Endometrium (tissue), 2 donors: ENCODE measurements at regions not wholly inside any gene's neighbourhood (a gene's known extent, or its start where the extent isn't known, plus 50 kb on each side); places are given as distances from the start of the nearest gene placed in this dataset.
"Not testable (repeated sequence)": the region's sequence is repeated elsewhere in the genome, so short reads cannot be mapped to it uniquely, and the experiment has no call there.

Source experiments
- FAIRE-seq: peaks from 2 replicates; lab custom pipeline; 2012; peaks lifted over from hg19 to GRCh38; lab: Jason Lieb, UNC
- donor health status: control.
- donor health status: control.

- FAIRE-seq, result not testable (repeated sequence)
Measured at GRCh38 chr1:148432318-148432717, 50.8 kb downstream of the PPIAL4G start.

GRCh38 chr1:148429856-148430255 lies 53.2 kb downstream of the PPIAL4G start:
- FAIRE-seq, result not testable (repeated sequence)

GRCh38 chr1:148426940-148427611 lies 56.0 kb downstream of the PPIAL4G start:
- FAIRE-seq, result not testable (repeated sequence)

GRCh38 chr1:148426385-148426784 lies 56.7 kb downstream of the PPIAL4G start:
- not testable (repeated sequence) for FAIRE-seq

DNA sequence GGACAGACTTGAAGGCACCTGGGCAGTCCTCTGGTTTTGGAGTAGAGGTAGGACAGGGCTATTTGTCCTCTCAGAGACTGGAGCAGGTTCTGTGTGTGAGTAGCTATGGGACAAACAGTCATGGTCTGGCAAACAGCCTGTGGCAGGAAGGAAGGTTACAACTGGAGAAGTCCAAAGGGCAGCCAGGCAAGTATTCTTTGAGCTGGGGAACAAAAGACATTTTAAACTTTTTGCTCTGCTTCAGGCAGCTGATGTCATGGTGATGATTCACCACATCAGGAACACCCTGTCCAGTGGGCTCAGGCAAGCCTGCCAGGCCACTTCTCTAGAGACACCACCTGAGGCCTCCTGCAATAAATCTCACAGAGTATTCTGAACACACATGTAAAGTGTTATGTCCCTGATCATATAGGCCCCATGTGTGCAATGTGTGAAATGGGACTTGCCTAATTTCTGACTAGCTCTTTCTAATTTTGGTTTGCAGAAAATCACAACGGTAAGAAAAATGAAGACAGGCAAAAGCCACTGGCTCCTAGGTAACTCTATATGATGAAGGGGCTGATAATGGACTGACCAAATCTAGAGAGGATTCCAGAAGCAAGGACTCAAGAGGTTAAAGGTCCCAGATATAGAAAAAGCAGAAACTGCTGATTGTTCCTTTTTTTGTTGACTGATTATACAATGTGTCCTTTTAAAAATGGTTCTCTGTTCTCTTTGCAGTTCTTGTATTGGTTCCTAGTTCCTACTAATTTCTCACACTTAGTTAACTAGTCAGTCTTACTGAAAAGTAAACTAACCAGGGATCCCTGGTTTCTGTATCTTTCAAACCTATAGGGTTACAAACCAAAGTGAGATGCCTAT lies 58.7 kb downstream of the PPIAL4G start:
- not testable (repeated sequence) for FAIRE-seq

GRCh38 chr1:148422921-148423320 lies 60.2 kb downstream of the PPIAL4G start:
- not testable (repeated sequence) for FAIRE-seq

DNA sequence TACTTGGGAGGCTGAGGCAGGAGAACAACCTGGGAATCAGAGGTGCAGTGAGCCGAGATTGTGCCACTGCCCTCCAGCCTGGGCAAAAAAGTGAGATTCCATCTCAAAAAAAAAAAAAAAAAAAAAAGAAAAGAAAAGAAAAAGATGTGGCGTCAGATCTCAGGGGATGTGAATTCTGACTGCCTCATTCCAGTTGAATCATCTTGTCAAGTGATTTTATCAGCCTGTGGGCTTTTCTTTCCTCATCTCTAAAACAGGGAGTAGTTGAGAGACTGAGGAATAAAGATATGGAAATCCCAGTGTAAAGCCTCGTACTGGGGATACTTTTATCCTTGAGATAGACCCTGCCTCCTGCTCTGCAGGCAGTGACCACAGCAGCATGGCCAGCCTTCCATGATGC lies 65.9 kb downstream of the PPIAL4G start:
- not testable (repeated sequence) for FAIRE-seq

GRCh38 chr1:148413385-148413784 lies 69.7 kb downstream of the PPIAL4G start:
- not testable (repeated sequence) for FAIRE-seq

- not testable (repeated sequence) for FAIRE-seq
Measured at GRCh38 chr1:148404786-148405568, 78.1 kb downstream of the PPIAL4G start.

- FAIRE-seq, result not testable (repeated sequence)
Measured at GRCh38 chr1:148403925-148404324, 79.2 kb downstream of the PPIAL4G start.

DNA sequence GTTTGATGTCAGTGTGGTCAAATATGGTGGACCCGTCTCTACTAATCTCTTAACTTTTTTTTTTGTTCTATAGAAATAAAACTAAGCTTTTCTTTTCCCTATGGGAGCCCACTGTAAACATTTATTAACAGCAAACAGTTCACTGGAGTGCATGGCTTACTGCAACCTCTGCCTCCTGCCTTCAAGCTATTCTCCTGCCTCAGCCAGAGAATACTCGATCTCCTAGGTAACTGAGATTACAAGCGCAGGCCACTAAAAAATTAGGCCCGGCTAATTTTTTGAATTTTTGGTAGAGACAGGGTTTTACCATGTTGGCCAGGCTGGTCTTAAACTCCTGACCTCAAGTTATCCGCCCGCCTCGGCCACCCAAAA lies 80.0 kb downstream of the PPIAL4G start:
- FAIRE-seq, result not testable (repeated sequence)

DNA sequence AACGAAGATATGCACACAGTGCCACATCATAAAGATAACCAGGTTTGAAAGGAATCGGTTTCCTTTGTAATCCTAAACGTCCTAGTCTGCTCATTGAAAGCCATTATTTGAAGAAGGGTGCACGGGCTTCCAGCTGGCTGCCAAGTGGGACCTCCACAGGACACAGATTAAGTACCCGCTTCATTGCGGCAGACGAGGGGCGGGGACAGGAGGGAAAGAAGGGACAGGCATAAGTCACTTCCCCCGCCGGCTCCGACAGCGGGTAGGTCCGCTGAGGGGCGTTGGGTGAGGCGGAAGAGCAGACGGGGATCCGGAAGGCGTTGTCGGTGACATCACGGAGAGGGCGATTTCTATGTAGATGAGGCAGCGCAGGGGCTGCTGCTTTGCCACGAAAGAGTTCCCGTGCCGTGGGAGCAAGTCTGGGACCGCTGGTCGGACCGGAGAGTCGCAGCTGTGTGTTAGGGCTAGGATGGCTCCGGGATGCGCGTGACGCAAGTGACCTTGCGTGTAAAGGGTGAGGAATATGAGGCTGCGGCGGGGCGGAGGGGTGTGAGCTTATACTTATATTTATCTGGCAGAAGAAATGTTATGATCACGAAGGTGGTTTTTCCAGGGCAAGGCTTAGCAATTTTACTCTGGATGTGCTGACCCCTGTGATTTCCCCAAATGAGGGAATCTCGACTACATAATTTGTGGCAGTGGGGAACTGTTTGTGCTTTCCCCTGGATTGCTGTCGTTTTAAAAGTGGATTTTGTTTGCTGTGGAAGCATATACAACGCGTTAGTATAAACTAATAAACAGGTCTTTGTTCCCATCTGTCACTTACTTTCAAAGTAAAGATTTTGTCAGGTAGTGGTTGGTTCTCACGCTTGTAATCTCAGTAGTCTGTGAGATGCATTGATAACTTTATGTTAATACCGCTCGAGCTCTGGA lies 80.7 kb downstream of the PPIAL4G start:
- peak; percentile 80 for FAIRE-seq

- not testable (repeated sequence) for FAIRE-seq
Measured at GRCh38 chr1:148397516-148397915, 85.6 kb downstream of the PPIAL4G start.

GRCh38 chr1:148392505-148392904 lies 90.6 kb downstream of the PPIAL4G start:
- not testable (repeated sequence) for FAIRE-seq

GRCh38 chr1:148391323-148391722 lies 91.8 kb downstream of the PPIAL4G start:
- not testable (repeated sequence) for FAIRE-seq

GRCh38 chr1:148389027-148389339 lies 94.1 kb downstream of the PPIAL4G start:
- no peak for FAIRE-seq

- no peak for FAIRE-seq
Measured at GRCh38 chr1:148388260-148389026, 94.7 kb downstream of the PPIAL4G start.

GRCh38 chr1:148387949-148388259 lies 95.2 kb downstream of the PPIAL4G start:
- FAIRE-seq, result not testable (repeated sequence)

DNA sequence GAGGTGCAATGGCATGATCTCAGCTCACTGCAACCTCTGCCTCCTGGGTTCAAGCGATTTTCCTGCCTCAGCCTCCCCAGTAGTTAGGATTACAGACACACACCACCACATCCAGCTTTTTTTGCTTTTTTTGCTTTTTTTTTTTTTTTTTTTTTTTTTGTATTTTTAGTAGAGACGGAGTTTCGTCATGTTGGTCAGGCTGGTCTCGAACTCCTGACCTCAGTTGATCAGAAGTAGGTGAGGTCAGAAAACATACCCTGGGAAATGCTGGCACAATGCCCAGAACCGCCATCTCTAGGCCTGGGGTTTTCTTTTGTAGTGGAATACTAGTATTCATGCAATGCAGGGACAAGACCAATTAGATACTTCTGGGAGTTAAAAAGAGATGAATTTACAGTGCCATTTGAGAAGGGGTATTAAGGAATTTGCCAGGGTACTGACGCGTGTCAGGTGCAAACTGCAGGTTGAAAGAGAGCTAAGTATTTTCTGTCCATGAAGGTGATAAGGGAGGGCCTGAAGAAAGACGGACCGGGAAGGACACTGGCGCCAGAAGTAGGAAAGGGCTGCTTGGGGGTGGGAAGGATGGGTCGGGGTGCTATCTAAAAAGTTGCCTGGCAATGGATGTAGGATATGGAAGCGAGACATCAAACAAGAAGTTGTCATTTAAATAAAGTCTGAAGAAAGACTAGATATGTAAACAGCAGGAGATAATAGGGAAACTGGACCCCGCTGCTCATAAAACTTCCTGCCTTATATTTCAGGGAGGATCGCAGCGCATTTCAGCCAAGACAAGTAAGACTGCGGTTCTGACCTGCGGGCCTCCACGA lies 95.8 kb downstream of the PPIAL4G start:
- not testable (repeated sequence) for FAIRE-seq

- FAIRE-seq, result no peak
Measured at GRCh38 chr1:148386617-148387016, 96.5 kb downstream of the PPIAL4G start.
